ENCODE measurements at regions not wholly inside any gene's neighbourhood (a gene's known extent, or its start where the extent isn't known, plus 50 kb on each side); places are given as distances from the start of the nearest gene placed in this dataset.

DNA sequence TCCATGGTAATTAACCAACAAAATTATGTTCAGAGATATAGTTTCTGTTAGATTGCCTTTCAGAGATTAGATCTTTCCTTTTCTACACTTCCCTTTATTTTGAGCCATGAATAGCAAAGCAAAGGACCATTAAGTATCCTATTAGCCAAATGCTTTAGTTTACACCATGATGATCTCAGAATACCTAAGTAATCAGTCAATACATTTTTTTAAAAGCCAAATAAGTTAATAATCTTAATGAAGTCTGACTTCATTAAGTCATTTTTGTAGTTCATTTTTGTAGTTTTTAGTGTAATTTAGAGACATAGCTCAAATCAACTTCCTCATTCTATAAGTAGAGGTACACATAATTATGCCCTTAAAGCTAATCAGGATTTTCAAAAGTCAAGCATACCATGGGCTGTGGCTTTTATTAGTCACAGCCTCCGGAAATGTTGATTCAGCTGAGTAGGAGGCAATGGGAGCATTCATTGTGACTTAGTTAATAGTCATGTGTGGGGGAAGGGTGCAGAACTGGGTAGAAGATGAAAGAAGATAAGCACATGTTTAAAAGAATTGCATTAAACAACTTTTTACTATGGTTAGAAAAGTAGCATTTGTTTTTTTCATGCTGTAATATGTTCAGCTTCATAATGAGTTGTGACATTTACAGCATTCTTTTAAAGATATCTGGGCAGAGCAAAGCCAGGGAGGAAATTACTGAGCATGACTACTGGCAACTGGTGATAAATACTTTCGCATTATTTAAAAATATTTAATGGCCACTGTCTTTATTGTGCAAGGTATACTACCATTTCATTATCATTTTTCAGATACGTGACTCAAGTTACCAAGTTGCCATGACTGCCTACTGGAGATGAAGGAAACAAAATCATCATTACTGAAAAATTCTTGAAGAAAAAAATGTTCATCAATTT lies 57.3 kb upstream of the CCDC71L start:
- TF ChIP-seq, protein P1, sequence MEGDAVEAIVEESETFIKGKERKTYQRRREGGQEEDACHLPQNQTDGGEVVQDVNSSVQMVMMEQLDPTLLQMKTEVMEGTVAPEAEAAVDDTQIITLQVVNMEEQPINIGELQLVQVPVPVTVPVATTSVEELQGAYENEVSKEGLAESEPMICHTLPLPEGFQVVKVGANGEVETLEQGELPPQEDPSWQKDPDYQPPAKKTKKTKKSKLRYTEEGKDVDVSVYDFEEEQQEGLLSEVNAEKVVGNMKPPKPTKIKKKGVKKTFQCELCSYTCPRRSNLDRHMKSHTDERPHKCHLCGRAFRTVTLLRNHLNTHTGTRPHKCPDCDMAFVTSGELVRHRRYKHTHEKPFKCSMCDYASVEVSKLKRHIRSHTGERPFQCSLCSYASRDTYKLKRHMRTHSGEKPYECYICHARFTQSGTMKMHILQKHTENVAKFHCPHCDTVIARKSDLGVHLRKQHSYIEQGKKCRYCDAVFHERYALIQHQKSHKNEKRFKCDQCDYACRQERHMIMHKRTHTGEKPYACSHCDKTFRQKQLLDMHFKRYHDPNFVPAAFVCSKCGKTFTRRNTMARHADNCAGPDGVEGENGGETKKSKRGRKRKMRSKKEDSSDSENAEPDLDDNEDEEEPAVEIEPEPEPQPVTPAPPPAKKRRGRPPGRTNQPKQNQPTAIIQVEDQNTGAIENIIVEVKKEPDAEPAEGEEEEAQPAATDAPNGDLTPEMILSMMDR (conservative IDR thresholded peaks at IDR 0.05): no peak
- no peak for TF ChIP-seq ZFX (IDR thresholded peaks at IDR 0.05)
